ENCODE measurements at regions not wholly inside any gene's neighbourhood (a gene's known extent, or its start where the extent isn't known, plus 50 kb on each side); places are given as distances from the start of the nearest gene placed in this dataset.
"Not testable (repeated sequence)": the region's sequence is repeated elsewhere in the genome, so short reads cannot be mapped to it uniquely, and the experiment has no call there.

GRCh38 chr13:80548915-80549314 is 208.0 kb upstream of the SPRY2 start:
- DNase-seq = no peak

GRCh38 chr13:80547885-80548825 is 207.2 kb upstream of the SPRY2 start:
- no peak for DNase-seq

GRCh38 chr13:80547341-80547740 is 206.4 kb upstream of the SPRY2 start:
- no peak for DNase-seq

DNA sequence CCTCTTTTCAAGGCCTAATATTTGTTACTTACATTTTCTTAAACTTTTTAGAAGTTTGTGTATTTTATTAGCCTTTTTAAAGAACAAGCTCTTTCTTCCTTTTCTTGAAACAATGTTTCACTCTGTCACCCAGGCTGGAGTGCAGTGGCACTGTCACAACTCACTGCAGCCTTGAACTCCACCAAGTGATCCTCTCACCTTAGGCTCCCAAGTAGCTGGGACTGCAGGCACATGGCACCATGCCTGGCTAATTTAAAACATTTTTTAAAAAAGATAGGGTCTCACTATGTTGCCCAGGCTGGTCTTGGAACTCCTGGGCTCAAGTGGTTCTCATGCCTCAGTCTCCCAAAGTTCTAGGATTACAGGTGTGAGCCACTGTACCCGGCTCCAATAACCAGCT is 192.2 kb upstream of the SPRY2 start:
- no peak for DNase-seq

DNA sequence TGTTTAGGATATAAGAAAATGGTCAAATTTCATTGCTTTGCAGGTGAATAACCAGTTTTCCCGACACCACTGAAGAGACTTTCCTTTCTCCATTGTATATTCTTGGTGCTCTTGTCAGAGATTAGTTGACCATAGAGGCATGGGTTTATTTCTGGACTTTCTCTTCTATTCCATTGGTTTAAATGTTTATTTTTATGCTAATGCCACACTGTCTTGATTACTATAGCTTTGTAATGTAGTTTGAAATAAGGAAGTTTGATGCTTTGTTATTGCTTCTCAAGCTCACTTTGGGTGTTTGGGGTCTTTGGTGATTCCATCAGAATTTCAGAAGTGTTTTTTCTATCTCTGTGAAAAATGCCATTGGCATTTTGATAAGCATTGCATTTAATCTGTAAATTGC is 190.0 kb upstream of the SPRY2 start:
- no peak for DNase-seq

DNA sequence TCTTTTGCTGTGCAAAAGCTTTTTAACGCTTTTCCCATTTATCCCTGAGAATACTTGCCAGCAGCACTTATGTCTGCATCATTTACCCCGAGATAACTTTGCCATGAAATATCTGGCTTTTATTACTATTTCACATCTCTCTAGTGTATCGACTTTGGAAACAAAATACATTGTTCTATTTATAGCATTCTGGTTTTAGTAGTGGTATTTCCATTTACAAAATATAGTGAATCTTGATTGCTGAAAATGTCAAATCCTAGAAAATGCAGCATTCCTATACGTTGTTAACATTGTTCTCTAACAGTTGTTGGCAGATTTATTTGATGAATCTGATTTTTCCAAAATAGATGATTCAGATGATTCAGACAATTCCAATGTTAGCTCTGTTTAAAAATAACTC is 189.3 kb upstream of the SPRY2 start:
- no peak for DNase-seq

- DNase-seq = no peak
Observed at GRCh38 chr13:80529734-80530133, 188.8 kb upstream of the SPRY2 start.

DNA sequence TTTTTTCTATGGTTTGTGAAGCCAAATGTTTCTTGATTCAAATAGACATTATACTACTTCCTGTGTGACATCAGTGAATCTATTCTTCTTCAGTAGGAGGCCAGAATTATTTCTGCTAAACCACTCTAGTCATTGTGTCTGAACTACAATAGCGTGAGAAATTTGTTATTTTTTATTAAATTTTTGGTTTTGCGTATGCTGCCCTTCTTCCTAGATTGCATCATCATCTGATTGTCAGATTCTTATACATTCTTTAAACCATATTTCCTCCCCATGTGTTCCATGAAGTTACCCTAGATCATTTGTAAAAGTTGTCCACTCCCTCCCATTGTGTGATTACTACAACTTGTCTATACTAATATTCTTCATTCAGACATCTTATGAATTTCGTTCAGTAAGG is 187.8 kb upstream of the SPRY2 start:
- no peak for DNase-seq

- no peak for DNase-seq
Observed at GRCh38 chr13:80527400-80527799, 186.5 kb upstream of the SPRY2 start.

DNA sequence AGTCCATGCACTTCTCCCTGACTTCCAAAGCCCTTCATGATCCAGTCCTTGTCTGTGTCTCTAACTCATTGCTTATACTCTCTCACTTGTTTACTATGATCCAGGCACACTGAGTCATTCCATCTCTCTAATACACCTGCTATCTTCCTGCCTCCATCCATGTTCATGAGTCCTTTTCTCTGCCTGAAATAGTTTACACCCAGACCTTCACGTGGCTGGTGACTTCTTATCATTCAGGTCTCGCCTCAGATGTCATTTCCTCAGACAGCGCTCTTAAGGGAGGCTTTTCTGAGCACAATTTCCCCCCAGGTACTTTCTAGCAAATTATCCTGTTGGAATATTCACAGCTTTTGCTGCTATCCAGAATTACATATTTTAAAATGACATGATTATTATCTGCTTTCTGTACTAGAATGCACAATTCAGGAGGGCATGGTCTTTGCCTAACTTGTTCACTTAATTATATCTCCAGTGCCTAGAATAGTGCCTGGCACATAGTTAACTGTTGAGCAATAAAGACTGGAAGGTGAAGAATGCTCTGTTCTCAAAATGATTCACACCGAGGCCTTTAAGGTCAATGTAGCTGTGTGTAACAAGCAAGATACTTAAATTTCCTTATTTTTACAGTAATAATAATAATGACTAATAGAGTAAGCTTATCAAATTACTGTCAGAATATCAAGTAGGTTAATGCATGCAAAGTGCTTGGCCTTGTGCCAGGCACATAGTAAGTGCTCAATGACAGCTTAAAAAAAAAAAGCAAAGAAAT is 183.7 kb upstream of the SPRY2 start:
- DNase-seq = no peak

DNA sequence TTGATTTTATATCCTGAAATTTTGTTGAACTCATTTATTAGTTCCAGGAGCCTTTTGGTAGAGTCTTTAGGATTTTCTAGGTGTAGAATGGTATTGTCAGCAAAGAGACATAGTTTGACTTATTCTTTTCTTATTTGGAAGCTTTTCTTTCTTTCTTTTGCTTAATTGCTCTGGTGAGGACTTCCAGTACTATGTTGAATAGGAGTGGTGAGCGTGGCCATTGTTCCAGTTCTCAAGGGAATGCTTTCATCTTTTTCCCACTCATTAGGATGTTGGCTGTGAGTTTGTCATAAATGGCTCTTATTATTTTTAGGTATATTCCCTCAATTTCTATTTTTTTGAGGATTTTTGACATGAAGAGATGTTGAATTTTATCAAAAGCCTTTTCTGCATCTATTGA is 182.2 kb upstream of the SPRY2 start:
- DNase-seq = no peak

DNA sequence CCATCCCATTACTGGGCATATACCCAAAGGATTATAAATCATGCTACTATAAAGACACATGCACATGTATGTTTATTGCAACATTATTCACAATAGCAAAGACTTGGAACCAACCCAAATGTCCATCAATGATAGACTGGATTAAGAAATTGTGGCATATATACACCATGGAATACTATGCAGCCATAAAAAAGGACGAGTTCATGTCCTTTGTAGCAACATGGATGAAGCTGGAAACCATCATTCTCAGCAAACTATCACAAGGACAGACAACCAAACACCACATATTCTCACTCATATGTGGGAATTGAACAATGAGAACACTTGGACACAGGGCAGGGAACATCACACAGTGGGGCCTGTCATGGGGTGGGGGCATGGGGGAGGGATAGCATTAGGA is 181.5 kb upstream of the SPRY2 start:
- not testable (repeated sequence) for DNase-seq

GRCh38 chr13:80516818-80517348 is 176.0 kb upstream of the SPRY2 start:
- no peak for DNase-seq

- no peak for DNase-seq
Observed at GRCh38 chr13:80515296-80515695, 174.4 kb upstream of the SPRY2 start.

DNA sequence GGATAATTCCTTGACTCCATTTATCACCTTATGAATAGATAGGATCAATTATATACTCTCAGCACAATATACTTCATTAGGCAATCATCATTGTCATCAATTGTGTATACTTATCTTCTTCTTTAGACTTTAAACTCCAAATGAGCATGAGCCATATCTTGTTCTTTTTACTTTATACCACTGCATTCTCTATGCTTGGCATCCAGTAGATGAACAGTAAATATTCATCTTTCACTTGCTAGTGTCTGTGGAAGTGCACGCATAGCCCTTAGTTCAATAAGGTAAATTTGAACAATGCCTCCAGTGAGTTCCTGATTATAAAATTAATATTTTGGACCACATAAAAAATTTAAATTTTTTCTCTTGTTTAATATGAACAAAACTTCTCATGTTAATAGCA is 172.3 kb upstream of the SPRY2 start:
- no peak for DNase-seq

DNA sequence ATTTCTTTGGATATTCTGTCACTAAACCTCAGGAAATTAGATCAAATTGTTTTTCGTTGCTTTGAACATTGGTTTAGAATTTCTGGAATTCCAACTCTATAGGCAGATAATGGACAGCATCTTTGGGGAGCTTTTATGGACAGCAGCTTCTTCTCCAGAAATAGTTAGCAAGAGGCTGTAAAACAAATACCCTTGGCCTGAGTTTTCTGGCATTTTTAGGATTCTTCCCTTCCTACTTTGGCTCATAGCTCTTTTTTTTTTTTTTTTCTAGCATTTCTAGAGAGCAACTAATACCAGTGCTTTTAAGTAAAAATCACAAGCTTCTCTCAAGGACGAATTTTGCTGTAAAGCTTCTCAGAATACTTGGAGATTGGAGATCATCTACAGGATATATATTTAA is 169.8 kb upstream of the SPRY2 start:
- DNase-seq = no peak

DNA sequence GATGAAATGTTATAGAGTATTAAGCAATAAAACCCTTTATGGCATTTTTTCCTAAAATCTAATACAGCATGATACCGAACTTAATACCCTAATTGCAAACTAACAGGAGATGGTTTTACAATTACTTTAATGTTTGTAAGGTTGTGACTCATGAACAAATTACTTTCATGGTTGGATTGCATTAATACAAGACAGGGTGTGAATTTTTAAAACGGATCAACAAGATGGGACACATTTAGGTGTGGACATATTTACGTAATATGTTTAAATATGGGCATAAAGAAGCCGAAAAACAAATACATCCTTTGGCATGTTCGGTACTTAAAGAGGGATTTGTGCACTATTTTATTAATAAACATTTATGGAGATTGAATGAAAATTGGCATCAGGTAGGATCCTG is 168.3 kb upstream of the SPRY2 start:
- DNase-seq = no peak

DNA sequence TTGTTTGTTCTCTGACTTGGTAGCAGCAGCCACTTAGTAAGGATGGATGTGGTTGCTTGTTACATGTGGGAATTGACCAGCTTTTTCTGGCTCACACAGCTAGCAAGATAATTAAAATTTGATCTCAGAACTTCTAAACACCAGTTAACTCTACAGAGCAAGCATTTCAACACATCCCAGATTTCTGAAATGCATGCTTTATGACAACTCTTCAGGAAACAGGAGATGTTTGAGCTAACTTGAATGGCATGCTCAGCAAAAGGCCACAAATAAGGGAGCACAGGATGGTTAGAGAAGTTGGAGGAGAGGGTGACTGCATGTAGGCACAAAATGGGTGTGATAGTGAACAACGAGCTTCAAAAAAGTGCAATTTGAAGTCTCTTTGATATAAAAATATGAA is 167.1 kb upstream of the SPRY2 start:
- DNase-seq = no peak

DNA sequence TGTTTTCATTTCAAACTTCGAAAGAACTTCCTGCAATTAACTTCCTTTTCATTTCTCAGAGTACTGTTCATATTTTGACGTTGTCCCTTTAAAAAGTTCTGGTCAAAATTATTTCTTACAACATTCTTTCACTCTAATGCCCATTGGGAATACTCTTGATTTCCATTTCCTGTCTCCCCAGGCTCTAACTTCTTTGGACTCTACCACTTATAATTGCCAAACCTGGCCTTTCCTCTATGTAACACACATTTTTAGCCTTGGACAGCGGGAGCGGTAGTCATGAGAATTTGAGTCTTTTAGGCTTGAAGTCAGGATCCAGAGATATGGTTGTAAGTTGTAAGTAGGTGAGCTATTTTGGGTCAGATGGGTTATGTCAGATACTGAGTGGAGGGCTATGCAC is 163.5 kb upstream of the SPRY2 start:
- no peak for DNase-seq

GRCh38 chr13:80502359-80502758 is 161.4 kb upstream of the SPRY2 start:
- DNase-seq = no peak

DNA sequence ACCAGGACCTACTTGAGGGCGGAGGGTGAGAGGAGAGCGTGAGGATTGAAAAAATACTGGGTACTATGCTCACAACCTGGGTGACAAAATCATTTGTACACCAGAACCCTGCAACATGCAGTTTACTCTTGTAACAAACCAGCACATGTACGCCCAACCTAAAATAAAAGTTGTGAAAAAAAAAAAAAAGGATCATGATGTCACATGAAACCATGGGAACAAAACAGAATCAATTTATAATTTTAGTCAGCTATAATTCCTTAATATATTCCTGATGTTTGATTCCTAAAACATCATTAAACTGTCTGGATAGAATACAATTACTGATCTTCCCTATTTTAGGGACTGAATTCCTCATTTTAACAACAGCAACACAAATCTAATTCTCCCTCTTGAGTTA is 160.6 kb upstream of the SPRY2 start:
- DNase-seq = no peak

GRCh38 chr13:80499536-80500290 is 158.8 kb upstream of the SPRY2 start:
- DNase-seq = no peak

- no peak for DNase-seq
Observed at GRCh38 chr13:80498433-80498832, 157.5 kb upstream of the SPRY2 start.

All from activated gamma-delta T cell treated with Interleukin-2 at 50 U/mL for 16 hours (primary cell).